ENCODE measurements at regions not wholly inside any gene's neighbourhood (a gene's known extent, or its start where the extent isn't known, plus 50 kb on each side); places are given as distances from the start of the nearest gene placed in this dataset.
"Not testable (repeated sequence)": the region's sequence is repeated elsewhere in the genome, so short reads cannot be mapped to it uniquely, and the experiment has no call there.

- DNase-seq (ENCODE audit: low read depth in 4 of 4, low spot score in 3 of 4): no peak
Observed at GRCh38 chr7:36058020-36058592, 94.9 kb upstream of the EEPD1 start.

- not testable (repeated sequence) for DNase-seq (ENCODE audit: low read depth in 4 of 4, low spot score in 3 of 4)
Observed at GRCh38 chr7:36060388-36060787, 92.7 kb upstream of the EEPD1 start.

GRCh38 chr7:36062154-36062815 is 90.8 kb upstream of the EEPD1 start:
- DNase-seq (ENCODE audit: low read depth in 4 of 4, low spot score in 3 of 4): peak in 2 of 4 donors; percentile 35 to 37

- DNase-seq (ENCODE audit: low read depth in 4 of 4, low spot score in 3 of 4): no peak
Observed at GRCh38 chr7:36064676-36065075, 88.4 kb upstream of the EEPD1 start.

GRCh38 chr7:36065563-36066342 is 87.3 kb upstream of the EEPD1 start:
- DNase-seq (ENCODE audit: low read depth in 4 of 4, low spot score in 3 of 4): not testable (repeated sequence)

GRCh38 chr7:36066343-36066664 is 86.8 kb upstream of the EEPD1 start:
- no peak for DNase-seq (ENCODE audit: low read depth in 4 of 4, low spot score in 3 of 4)

GRCh38 chr7:36070230-36070629 is 82.8 kb upstream of the EEPD1 start:
- DNase-seq (ENCODE audit: low read depth in 4 of 4, low spot score in 3 of 4): no peak

GRCh38 chr7:36071605-36072004 is 81.4 kb upstream of the EEPD1 start:
- DNase-seq (ENCODE audit: low read depth in 4 of 4, low spot score in 3 of 4): no peak

GRCh38 chr7:36072620-36073019 is 80.4 kb upstream of the EEPD1 start:
- no peak for DNase-seq (ENCODE audit: low read depth in 4 of 4, low spot score in 3 of 4)

- DNase-seq (ENCODE audit: low read depth in 4 of 4, low spot score in 3 of 4): no peak
Observed at GRCh38 chr7:36075561-36075960, 77.5 kb upstream of the EEPD1 start.

GRCh38 chr7:36076074-36076473 is 77.0 kb upstream of the EEPD1 start:
- no peak for DNase-seq (ENCODE audit: low read depth in 4 of 4, low spot score in 3 of 4)

GRCh38 chr7:36078816-36079360 is 74.2 kb upstream of the EEPD1 start:
- no peak for DNase-seq (ENCODE audit: low read depth in 4 of 4, low spot score in 3 of 4)

- DNase-seq (ENCODE audit: low read depth in 4 of 4, low spot score in 3 of 4): no peak
Observed at GRCh38 chr7:36079446-36080025, 73.5 kb upstream of the EEPD1 start.

GRCh38 chr7:36080843-36081242 is 72.2 kb upstream of the EEPD1 start:
- no peak for DNase-seq (ENCODE audit: low read depth in 4 of 4, low spot score in 3 of 4)

- DNase-seq (ENCODE audit: low read depth in 4 of 4, low spot score in 3 of 4): no peak
Observed at GRCh38 chr7:36082216-36082615, 70.8 kb upstream of the EEPD1 start.

GRCh38 chr7:36082910-36083309 is 70.1 kb upstream of the EEPD1 start:
- DNase-seq (ENCODE audit: low read depth in 4 of 4, low spot score in 3 of 4): no peak

GRCh38 chr7:36083626-36084380 is 69.3 kb upstream of the EEPD1 start:
- no peak for DNase-seq (ENCODE audit: low read depth in 4 of 4, low spot score in 3 of 4)

- peak; percentile 50 to 83 (median 66) for DNase-seq (ENCODE audit: low read depth in 4 of 4, low spot score in 3 of 4)
Observed at GRCh38 chr7:36084485-36085091, 68.5 kb upstream of the EEPD1 start.

GRCh38 chr7:36085096-36085495 is 68.0 kb upstream of the EEPD1 start:
- DNase-seq (ENCODE audit: low read depth in 4 of 4, low spot score in 3 of 4): no peak

- no peak for DNase-seq (ENCODE audit: low read depth in 4 of 4, low spot score in 3 of 4)
Observed at GRCh38 chr7:36086571-36086970, 66.5 kb upstream of the EEPD1 start.
